Keratinocyte (primary cell): ENCODE measurements at regions not wholly inside any gene's neighbourhood (a gene's known extent, or its start where the extent isn't known, plus 50 kb on each side); places are given as distances from the start of the nearest gene placed in this dataset.

Experiments used
- EZH2 ChIP-seq: IDR thresholded peaks from one replicate; pipeline ENCODE4 v1.6.1; 2012; ENCODE audit warnings: inconsistent platforms, mild to moderate bottlenecking, low read length, moderate library complexity
- TF ChIP-seq, protein P1 (sequence below), 3 experiments: IDR thresholded peaks in 1 of 3; conservative IDR thresholded peaks in 1 of 3; optimal IDR thresholded peaks in 1 of 3; 2 replicates in 2 of 3; 3 replicates in 1 of 3; pipeline versions ENCODE3 to v1.5.1; 2011; ENCODE audit warnings: low read length in 3 of 3, mild to moderate bottlenecking in 3 of 3, moderate library complexity in 2 of 3, control low read depth in 1 of 3, inconsistent platforms in 1 of 3; ENCODE audit not compliant: insufficient read depth in 2 of 3; ENCODE audit errors: extremely low read depth in 1 of 3

DNA sequence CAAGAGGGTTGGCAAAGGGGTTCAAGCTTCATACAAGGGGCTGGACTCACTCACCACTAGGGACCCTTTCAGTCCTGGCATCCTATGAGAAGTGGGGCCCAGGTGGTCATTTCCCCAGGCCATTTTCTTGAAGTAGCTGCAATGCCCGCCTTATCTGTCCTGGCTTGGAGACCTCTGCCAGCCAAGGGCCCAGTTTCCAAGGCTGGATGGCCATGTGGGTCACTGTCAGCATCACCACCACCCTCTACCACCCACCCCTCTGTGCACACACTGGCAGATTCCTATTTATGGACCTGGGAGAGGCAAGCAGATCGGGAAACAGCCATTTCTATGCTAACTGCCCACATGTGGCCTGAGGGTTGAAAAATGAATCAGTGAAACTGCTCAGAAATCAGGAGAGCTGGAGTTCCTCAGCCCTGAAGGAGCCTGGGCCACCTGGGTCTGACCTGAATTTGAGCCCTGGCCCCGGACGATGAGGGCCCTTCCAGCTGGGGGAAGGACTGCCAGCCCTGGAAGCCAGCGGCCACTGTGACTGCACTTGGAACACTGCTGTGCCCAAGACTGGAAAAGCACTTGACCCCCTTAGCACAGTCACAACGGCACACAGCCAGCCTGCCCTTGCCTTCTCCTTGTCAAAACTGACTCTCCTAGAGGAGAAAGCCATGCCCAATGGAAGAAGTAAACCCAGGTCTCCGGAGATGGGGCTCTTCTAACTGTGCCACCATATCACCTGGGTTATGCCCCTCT is 442.2 kb downstream of the BUD13 start:
- TF ChIP-seq, protein P1, sequence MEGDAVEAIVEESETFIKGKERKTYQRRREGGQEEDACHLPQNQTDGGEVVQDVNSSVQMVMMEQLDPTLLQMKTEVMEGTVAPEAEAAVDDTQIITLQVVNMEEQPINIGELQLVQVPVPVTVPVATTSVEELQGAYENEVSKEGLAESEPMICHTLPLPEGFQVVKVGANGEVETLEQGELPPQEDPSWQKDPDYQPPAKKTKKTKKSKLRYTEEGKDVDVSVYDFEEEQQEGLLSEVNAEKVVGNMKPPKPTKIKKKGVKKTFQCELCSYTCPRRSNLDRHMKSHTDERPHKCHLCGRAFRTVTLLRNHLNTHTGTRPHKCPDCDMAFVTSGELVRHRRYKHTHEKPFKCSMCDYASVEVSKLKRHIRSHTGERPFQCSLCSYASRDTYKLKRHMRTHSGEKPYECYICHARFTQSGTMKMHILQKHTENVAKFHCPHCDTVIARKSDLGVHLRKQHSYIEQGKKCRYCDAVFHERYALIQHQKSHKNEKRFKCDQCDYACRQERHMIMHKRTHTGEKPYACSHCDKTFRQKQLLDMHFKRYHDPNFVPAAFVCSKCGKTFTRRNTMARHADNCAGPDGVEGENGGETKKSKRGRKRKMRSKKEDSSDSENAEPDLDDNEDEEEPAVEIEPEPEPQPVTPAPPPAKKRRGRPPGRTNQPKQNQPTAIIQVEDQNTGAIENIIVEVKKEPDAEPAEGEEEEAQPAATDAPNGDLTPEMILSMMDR (optimal IDR thresholded peaks at IDR 0.05 in 1 of 3, IDR thresholded peaks at IDR 0.05 in 1 of 3, conservative IDR thresholded peaks at IDR 0.05 in 1 of 3; ENCODE audit: extremely low read depth in 1 of 3, insufficient read depth in 2 of 3, low read length in 3 of 3): no peak
- no peak for TF ChIP-seq EZH2
